Cardiac fibroblast (primary cell): ENCODE measurements at regions not wholly inside any gene's neighbourhood (a gene's known extent, or its start where the extent isn't known, plus 50 kb on each side); places are given as distances from the start of the nearest gene placed in this dataset.
"Not testable (repeated sequence)": the region's sequence is repeated elsewhere in the genome, so short reads cannot be mapped to it uniquely, and the experiment has no call there.

Experiments used
- DNase-seq, 2 donors: peaks; one replicate each; pipeline versions ENCODE4 v3.0.0 to v3.0.0-alpha.2; 2010; ENCODE audit warnings: low read depth in 2 of 2
- H3K4me3 ChIP-seq, 2 donors: replicated peaks in 1 of 2; 1 replicate in 1 of 2; 2 replicates in 1 of 2; pipeline ENCODE4 v1.5.1; 2011; ENCODE audit warnings: low read depth in 2 of 2, low read length in 2 of 2, mild to moderate bottlenecking in 2 of 2, moderate library complexity in 1 of 2
- TF ChIP-seq, protein P1 (sequence below): IDR thresholded peaks from one replicate; pipeline ENCODE4 v1.5.1; 2011; ENCODE audit warnings: low read depth, mild to moderate bottlenecking, low read length, inconsistent platforms

GRCh38 chr20:59483481-59483880 is 120.9 kb upstream of the PHACTR3 start:
- no peak for DNase-seq
- H3K4me3 ChIP-seq: no peak overlapping the region
- TF ChIP-seq, protein P1, sequence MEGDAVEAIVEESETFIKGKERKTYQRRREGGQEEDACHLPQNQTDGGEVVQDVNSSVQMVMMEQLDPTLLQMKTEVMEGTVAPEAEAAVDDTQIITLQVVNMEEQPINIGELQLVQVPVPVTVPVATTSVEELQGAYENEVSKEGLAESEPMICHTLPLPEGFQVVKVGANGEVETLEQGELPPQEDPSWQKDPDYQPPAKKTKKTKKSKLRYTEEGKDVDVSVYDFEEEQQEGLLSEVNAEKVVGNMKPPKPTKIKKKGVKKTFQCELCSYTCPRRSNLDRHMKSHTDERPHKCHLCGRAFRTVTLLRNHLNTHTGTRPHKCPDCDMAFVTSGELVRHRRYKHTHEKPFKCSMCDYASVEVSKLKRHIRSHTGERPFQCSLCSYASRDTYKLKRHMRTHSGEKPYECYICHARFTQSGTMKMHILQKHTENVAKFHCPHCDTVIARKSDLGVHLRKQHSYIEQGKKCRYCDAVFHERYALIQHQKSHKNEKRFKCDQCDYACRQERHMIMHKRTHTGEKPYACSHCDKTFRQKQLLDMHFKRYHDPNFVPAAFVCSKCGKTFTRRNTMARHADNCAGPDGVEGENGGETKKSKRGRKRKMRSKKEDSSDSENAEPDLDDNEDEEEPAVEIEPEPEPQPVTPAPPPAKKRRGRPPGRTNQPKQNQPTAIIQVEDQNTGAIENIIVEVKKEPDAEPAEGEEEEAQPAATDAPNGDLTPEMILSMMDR: no peak

GRCh38 chr20:59484228-59484627 is 120.1 kb upstream of the PHACTR3 start:
- TF ChIP-seq, protein P1: no peak
- no peak overlapping the region for H3K4me3 ChIP-seq
- no peak for DNase-seq

- DNase-seq: no peak
- no peak overlapping the region for H3K4me3 ChIP-seq
- TF ChIP-seq, protein P1: no peak
These were observed 118.5 kb upstream of the PHACTR3 start for GRCh38 chr20:59485576-59486454.

- DNase-seq, H3K4me3 ChIP-seq: not testable (repeated sequence)
These were observed 115.9 kb upstream of the PHACTR3 start for GRCh38 chr20:59488459-59488858.

DNA sequence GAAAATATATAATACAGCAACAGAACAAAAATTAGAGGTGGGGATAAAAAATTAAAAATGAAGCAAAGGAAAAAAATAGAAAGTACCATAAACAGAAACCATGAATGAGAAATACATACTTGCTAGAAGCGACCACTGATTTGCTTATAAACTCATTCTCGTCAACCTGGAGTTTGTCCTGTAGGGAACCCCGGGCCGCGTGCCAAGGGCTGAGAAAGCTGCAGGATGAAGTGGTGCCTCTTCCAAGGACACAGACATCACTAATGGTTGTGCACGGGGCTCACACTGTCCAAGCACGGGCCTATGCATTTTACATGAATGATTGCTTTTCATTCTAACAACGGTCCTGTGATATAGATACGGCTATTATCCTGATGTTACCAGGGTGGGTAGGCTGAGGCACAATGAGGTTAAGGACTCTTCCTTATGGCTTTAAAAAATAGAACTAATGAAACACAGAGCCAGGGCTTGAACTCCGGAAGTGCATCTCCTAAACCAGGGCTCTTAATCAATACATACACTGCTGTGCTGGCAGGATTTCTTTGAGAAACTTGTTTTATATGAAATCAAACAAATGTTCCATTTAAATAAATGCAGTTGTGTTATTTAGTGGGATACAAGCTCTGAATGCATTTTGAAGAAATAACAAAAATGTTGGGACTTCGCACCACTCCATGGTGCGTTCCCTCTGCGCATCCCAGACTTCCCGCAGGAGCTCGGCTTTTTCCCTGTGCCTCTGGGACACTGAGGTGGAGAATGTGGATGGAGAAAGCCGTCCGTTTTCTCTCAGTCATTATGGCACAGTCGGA is 113.9 kb upstream of the PHACTR3 start:
- DNase-seq, H3K4me3 ChIP-seq: not testable (repeated sequence)

GRCh38 chr20:59491884-59492283 is 112.5 kb upstream of the PHACTR3 start:
- DNase-seq: no peak
- H3K4me3 ChIP-seq: no peak overlapping the region
- TF ChIP-seq, protein P1: no peak

DNA sequence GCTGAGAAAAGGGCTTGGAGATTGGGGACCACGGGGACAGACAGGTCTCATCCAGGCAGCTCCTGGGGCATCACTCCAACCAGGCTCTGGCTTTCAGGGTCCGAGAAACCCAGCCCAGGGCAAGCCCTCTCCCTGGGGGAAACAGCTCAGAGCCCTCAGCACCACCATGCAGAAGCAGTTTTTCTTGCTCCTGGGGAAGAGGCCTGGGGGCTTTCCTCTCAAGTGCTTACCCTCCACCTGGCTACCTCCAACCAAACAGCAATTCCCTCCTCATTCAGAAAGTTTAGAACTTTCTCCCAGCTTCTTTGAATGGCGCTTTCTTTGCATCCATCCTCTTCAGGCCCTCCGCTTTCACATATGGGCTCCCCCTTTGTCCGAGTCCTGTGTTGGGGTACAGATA is 110.4 kb upstream of the PHACTR3 start:
- DNase-seq: no peak
- no peak overlapping the region for H3K4me3 ChIP-seq
- TF ChIP-seq, protein P1: no peak
